ENCODE measurements at regions not wholly inside any gene's neighbourhood (a gene's known extent, or its start where the extent isn't known, plus 50 kb on each side); places are given as distances from the start of the nearest gene placed in this dataset.

DNA sequence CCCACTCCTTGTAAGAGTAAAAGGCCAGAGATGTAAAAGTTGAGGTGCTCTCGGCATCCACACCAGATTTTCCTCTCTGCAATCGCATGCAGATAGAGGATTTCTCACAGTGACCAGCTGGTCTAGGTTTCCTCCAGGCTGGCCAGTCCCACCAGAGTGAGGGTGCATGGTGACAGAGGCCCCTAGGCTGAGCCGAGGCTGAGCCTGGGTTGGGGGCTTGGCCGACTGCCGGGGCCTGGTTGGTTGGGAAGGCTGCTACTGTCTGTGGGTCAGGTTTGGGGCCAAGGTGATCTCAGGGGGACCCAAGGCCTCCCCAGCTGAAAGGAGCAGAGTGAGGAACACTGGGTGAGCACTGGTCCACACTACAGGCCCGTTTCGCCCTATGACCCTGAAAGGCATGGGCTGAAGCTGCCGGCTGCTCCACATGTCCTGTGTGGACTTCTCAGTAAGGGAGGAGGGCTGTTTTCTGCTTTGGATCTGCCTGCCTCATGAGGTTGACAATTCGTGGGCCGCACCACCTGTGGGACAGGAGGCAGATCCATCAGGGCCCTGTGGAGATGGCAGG lies 400.8 kb upstream of the IRX4 start:
- no peak overlapping the region for H3K4me3 ChIP-seq (ENCODE audit: low read depth, low read length)
- DNase-seq (ENCODE audit: low read depth) = no peak
- TF ChIP-seq, protein P1, sequence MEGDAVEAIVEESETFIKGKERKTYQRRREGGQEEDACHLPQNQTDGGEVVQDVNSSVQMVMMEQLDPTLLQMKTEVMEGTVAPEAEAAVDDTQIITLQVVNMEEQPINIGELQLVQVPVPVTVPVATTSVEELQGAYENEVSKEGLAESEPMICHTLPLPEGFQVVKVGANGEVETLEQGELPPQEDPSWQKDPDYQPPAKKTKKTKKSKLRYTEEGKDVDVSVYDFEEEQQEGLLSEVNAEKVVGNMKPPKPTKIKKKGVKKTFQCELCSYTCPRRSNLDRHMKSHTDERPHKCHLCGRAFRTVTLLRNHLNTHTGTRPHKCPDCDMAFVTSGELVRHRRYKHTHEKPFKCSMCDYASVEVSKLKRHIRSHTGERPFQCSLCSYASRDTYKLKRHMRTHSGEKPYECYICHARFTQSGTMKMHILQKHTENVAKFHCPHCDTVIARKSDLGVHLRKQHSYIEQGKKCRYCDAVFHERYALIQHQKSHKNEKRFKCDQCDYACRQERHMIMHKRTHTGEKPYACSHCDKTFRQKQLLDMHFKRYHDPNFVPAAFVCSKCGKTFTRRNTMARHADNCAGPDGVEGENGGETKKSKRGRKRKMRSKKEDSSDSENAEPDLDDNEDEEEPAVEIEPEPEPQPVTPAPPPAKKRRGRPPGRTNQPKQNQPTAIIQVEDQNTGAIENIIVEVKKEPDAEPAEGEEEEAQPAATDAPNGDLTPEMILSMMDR (IDR thresholded peaks at IDR 0.05; ENCODE audit: control insufficient read depth, extremely low read depth, insufficient read depth) = no peak

DNA sequence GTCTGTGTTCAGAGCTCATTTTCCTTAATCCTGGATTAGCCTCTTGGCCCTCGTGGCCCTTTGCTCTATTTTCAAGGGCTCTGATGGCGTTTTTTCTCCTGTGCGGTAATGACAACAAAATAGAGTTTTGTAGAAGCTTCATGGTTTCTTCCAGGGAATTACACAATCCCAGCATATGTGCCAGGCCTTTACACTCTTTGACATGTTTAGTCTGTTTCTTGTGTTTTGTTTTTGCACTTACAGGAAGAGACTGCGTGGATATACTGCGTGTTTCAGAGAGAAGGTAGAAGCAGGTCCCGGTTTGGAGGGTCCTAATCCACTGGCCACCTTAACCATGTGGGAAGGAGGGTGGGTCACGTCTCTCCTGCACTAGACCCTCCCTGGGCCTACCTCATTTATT lies 400.2 kb upstream of the IRX4 start:
- DNase-seq (ENCODE audit: low read depth) = no peak
- no peak overlapping the region for H3K4me3 ChIP-seq (ENCODE audit: low read depth, low read length)
- TF ChIP-seq, protein P1 (IDR thresholded peaks at IDR 0.05; ENCODE audit: control insufficient read depth, extremely low read depth, insufficient read depth) = no peak

DNA sequence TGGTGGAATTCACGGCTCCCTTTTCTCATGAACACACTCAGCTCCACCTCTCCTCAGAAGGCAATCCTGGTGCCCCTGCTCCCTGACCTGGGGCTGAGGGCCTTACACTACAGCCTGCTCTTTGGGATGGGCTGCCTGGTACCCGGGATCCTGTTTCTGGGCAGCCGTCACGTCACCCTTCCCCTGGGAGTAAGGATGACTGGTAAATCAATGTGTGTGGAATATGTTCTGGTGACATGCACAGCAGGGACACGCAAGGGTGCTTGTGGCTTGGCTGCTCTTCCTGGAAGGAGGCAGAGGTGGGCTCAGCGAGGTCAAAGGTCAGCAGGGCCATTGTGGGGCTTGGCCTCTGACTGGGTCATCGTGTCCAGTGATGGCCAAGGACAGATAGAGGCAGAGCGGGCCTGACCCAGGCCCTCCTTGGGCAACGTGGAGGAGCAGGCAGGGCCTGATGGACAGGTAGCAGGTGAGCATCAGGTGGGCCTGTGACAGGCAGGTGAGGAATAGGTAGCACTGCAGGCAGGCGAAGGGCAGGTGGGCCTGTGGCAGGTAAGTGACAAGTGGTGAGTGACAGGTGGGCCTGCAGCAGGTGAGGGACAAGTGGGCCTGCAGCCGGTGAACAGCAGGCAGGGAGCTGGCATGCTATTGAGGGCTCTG lies 399.4 kb upstream of the IRX4 start:
- DNase-seq (ENCODE audit: low read depth) = no peak
- H3K4me3 ChIP-seq (ENCODE audit: low read depth, low read length) = no peak overlapping the region
- TF ChIP-seq, protein P1 (IDR thresholded peaks at IDR 0.05; ENCODE audit: control insufficient read depth, extremely low read depth, insufficient read depth) = no peak

DNA sequence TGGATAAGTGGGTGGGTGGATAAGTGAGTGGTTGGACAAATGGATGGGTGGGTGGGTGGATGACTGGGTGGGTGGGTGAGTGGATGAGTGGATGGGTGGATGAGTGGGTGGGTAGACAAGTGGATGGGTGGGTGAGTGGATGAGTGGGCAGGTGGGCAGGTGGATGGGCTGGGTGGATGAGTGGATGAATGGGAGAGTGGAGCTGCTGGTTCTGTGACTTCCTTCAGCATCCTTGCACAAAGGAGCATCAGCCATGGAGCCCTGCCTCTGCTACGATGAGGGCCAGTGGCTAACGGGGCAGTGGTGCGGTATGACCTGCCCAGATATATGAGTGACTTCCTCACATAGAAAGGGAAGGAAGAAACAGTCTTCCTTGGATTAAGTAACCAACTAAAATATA lies 398.7 kb upstream of the IRX4 start:
- DNase-seq (ENCODE audit: low read depth) = no peak
- H3K4me3 ChIP-seq (ENCODE audit: low read depth, low read length) = no peak overlapping the region

DNA sequence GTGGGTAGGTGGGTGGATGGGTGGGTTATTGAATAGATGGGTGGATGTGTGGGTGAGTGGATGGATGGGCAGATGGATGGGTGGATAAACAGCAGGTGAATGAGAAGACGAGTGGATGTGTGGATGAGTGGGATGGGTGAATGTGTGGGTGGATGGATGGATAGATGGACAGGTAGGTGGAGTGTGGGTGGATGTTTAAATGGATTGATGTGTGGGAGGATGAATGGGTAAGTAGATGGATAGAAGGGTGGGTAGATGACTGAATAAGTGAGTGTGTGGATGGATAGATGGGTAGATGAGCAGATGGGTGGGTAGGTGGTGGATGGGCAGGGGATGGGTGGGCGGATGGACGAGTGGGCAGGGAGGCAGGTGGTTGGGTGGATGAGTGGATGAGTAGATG lies 397.6 kb upstream of the IRX4 start:
- no peak for DNase-seq (ENCODE audit: low read depth)
- no peak overlapping the region for H3K4me3 ChIP-seq (ENCODE audit: low read depth, low read length)
- TF ChIP-seq, protein P1 (IDR thresholded peaks at IDR 0.05; ENCODE audit: control insufficient read depth, extremely low read depth, insufficient read depth) = no peak

More for the DNA sequence above, 398.7 kb upstream of the IRX4 start:
- TF ChIP-seq, protein P1 (IDR thresholded peaks at IDR 0.05; ENCODE audit: control insufficient read depth, extremely low read depth, insufficient read depth) = no peak

DNA sequence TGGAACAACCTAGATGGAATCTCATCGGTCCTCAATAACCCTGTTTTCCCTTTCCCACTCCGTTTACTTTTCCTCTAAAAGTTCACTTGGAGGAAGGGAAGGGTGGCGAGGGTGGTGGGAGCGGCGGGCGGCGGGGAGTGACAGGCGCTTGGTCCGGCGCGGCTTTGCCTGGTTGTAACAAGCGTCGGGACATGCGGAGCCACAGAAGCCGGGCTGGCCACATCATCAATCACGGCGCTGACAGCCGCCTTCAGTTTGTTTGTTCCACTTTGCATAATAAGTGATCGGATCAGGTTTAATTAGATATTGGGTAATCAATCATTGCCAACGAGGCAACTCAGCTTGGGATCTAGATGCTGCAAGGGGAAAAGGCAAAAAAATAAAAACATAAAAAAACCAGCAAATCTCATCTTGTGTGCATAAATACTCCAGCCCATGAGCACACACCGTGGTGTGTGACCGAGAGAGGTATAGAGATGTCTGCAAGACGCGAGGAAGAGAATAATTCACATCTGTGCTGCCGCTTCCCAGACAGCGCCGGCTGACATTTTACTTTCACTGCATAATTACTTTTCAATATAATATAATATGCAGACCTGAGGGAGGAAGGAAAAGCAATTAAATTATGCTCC lies 396.2 kb upstream of the IRX4 start:
- no peak for DNase-seq (ENCODE audit: low read depth)
- no peak overlapping the region for H3K4me3 ChIP-seq (ENCODE audit: low read depth, low read length)
- TF ChIP-seq, protein P1 (IDR thresholded peaks at IDR 0.05; ENCODE audit: control insufficient read depth, extremely low read depth, insufficient read depth) = no peak
